ENCODE measurements at regions not wholly inside any gene's neighbourhood (a gene's known extent, or its start where the extent isn't known, plus 50 kb on each side); places are given as distances from the start of the nearest gene placed in this dataset.

GRCh38 chr13:68645814-68646213 lies 1415.7 kb upstream of the PCDH9 start:
- Histone ChIP-seq H3K9ac (ENCODE audit: control insufficient read depth, extremely low read depth, insufficient read depth, low read length) (no peak overlapping the region), H3K27ac (ENCODE audit: control insufficient read depth, insufficient read depth, low read length) (no peak overlapping the region), H3K27me3 (ENCODE audit: control insufficient read depth, extremely low read depth, insufficient read depth, low read length) (no peaks in the 10 kb centered on the region), H3K9me1 (ENCODE audit: control insufficient read depth, extremely low read depth, insufficient read depth, low read length) (no peaks in the 10 kb centered on the region), H3K4me3 (ENCODE audit: control insufficient read depth in 2 of 3, extremely low read depth in 1 of 3, insufficient read depth in 2 of 3, low read depth in 1 of 3, low read length in 3 of 3) (no peak overlapping the region), H3K36me3 (ENCODE audit: control insufficient read depth in 2 of 2, extremely low read depth in 1 of 2, insufficient read depth in 2 of 2, low read length in 2 of 2) (no peaks in the 10 kb centered on the region), H3K4me1 (ENCODE audit: control insufficient read depth, extremely low read depth, insufficient read depth, low read length) (no peaks in the 10 kb centered on the region), H4K20me1 (ENCODE audit: control insufficient read depth, extremely low read depth, insufficient read depth, low read length) (no peaks in the 10 kb centered on the region), H3K79me2 (ENCODE audit: control insufficient read depth, insufficient read depth, low read length) (no peaks in the 10 kb centered on the region), H3K9me3 (ENCODE audit: control insufficient read depth, low read depth, low read length) (no peaks in the 10 kb centered on the region), H2AFZ (ENCODE audit: control insufficient read depth, low read length) (no peak overlapping the region), H3K4me2 (ENCODE audit: control insufficient read depth, extremely low read depth, insufficient read depth, low read depth, low read length) (no peak overlapping the region)
- dilution Hi-C loops (cut with MboI; ENCODE audit: extremely low pct_ligation_motif_present, low sequenced_read_pairs) = no loop called here
- TF ChIP-seq EZH2 (IDR thresholded peaks at IDR 0.05; ENCODE audit: low read length) (no peak), CTCF (optimal IDR thresholded peaks at IDR 0.05 in 1 of 3, IDR thresholded peaks at IDR 0.05 in 1 of 3, conservative IDR thresholded peaks at IDR 0.05 in 1 of 3; ENCODE audit: extremely low read depth in 1 of 3, insufficient read depth in 2 of 3, low read length in 3 of 3) (no peak)
- FAIRE-seq = no peak
- no peak for DNase-seq (ENCODE audit: low read depth, low spot score)

- no peak for DNase-seq (ENCODE audit: low read depth, low spot score)
These were observed 1414.5 kb upstream of the PCDH9 start for GRCh38 chr13:68644611-68645010.

More at GRCh38 chr13:68644611-68645010, 1414.5 kb upstream of the PCDH9 start:
- no peak for FAIRE-seq
- no peak overlapping the region for H3K9ac ChIP-seq (ENCODE audit: control insufficient read depth, extremely low read depth, insufficient read depth, low read length)
- no peaks in the 10 kb centered on the region for H3K9me1 ChIP-seq (ENCODE audit: control insufficient read depth, extremely low read depth, insufficient read depth, low read length)
- no peaks in the 10 kb centered on the region for H3K27me3 ChIP-seq (ENCODE audit: control insufficient read depth, extremely low read depth, insufficient read depth, low read length)
- H3K27ac ChIP-seq (ENCODE audit: control insufficient read depth, insufficient read depth, low read length) = no peak overlapping the region
- no peak overlapping the region for H3K4me3 ChIP-seq (ENCODE audit: control insufficient read depth in 2 of 3, extremely low read depth in 1 of 3, insufficient read depth in 2 of 3, low read depth in 1 of 3, low read length in 3 of 3)
- H3K4me1 ChIP-seq (ENCODE audit: control insufficient read depth, extremely low read depth, insufficient read depth, low read length) = no peaks in the 10 kb centered on the region
- no peak overlapping the region for H3K4me2 ChIP-seq (ENCODE audit: control insufficient read depth, extremely low read depth, insufficient read depth, low read depth, low read length)
- H3K9me3 ChIP-seq (ENCODE audit: control insufficient read depth, low read depth, low read length) = no peaks in the 10 kb centered on the region
- no peaks in the 10 kb centered on the region for H4K20me1 ChIP-seq (ENCODE audit: control insufficient read depth, extremely low read depth, insufficient read depth, low read length)
- H3K79me2 ChIP-seq (ENCODE audit: control insufficient read depth, insufficient read depth, low read length) = no peaks in the 10 kb centered on the region
- dilution Hi-C loops (cut with MboI; ENCODE audit: extremely low pct_ligation_motif_present, low sequenced_read_pairs) = no loop called here
- no peak overlapping the region for H2AFZ ChIP-seq (ENCODE audit: control insufficient read depth, low read length)
- TF ChIP-seq CTCF (optimal IDR thresholded peaks at IDR 0.05 in 1 of 3, IDR thresholded peaks at IDR 0.05 in 1 of 3, conservative IDR thresholded peaks at IDR 0.05 in 1 of 3; ENCODE audit: extremely low read depth in 1 of 3, insufficient read depth in 2 of 3, low read length in 3 of 3) (no peak), EZH2 (IDR thresholded peaks at IDR 0.05; ENCODE audit: low read length) (no peak)
- H3K36me3 ChIP-seq (ENCODE audit: control insufficient read depth in 2 of 2, extremely low read depth in 1 of 2, insufficient read depth in 2 of 2, low read length in 2 of 2) = no peaks in the 10 kb centered on the region

Measured in keratinocyte (primary cell).